HTR-8/SVneo (cell line): ENCODE measurements at regions not wholly inside any gene's neighbourhood (a gene's known extent, or its start where the extent isn't known, plus 50 kb on each side); places are given as distances from the start of the nearest gene placed in this dataset.
"Not testable (repeated sequence)": the region's sequence is repeated elsewhere in the genome, so short reads cannot be mapped to it uniquely, and the experiment has no call there.

Experiments
- DNase-seq: peaks from one replicate; pipeline ENCODE4 v3.0.0; 2011; ENCODE audit warnings: low spot score, mixed read lengths; ENCODE audit not compliant: insufficient read length
- FAIRE-seq: peaks from 2 replicates; lab custom pipeline; 2011; peaks lifted over from hg19 to GRCh38; lab: Jason Lieb, UNC

- FAIRE-seq, result no peak
- DNase-seq, result no peak
Observed at GRCh38 chr21:17105932-17106331, 406.9 kb upstream of the CXADR start.

GRCh38 chr21:17114045-17114444 is 398.8 kb upstream of the CXADR start:
- DNase-seq (no peak), FAIRE-seq (no peak)

- no peak for DNase-seq
- no peak for FAIRE-seq
Observed at GRCh38 chr21:17118638-17119384, 394.0 kb upstream of the CXADR start.

- FAIRE-seq (no peak), DNase-seq (no peak)
Observed at GRCh38 chr21:17119466-17120297, 393.2 kb upstream of the CXADR start.

GRCh38 chr21:17127395-17127794 is 385.4 kb upstream of the CXADR start:
- DNase-seq, FAIRE-seq: not testable (repeated sequence)

- FAIRE-seq, result no peak
- no peak for DNase-seq
Observed at GRCh38 chr21:17128132-17128531, 384.7 kb upstream of the CXADR start.

GRCh38 chr21:17139159-17139558 is 373.7 kb upstream of the CXADR start:
- DNase-seq, result not testable (repeated sequence)

GRCh38 chr21:17139696-17140095 is 373.1 kb upstream of the CXADR start:
- DNase-seq, result peak; percentile 23
- no peak for FAIRE-seq

More at GRCh38 chr21:17139159-17139558, 373.7 kb upstream of the CXADR start:
- not testable (repeated sequence) for FAIRE-seq

GRCh38 chr21:17146426-17146825 is 366.4 kb upstream of the CXADR start:
- no peak for FAIRE-seq
- no peak for DNase-seq

- FAIRE-seq (no peak), DNase-seq (no peak)
Observed at GRCh38 chr21:17159697-17160096, 353.1 kb upstream of the CXADR start.

GRCh38 chr21:17185674-17186073 is 327.2 kb upstream of the CXADR start:
- no peak for FAIRE-seq

GRCh38 chr21:17189963-17190362 is 322.9 kb upstream of the CXADR start:
- FAIRE-seq, result no peak

More at GRCh38 chr21:17185674-17186073, 327.2 kb upstream of the CXADR start:
- DNase-seq, result no peak

GRCh38 chr21:17191346-17191993 is 321.4 kb upstream of the CXADR start:
- no peak for FAIRE-seq
- DNase-seq, result no peak

More at GRCh38 chr21:17189963-17190362, 322.9 kb upstream of the CXADR start:
- no peak for DNase-seq

GRCh38 chr21:17195351-17195750 is 317.5 kb upstream of the CXADR start:
- FAIRE-seq (no peak), DNase-seq (no peak)

GRCh38 chr21:17195976-17196375 is 316.9 kb upstream of the CXADR start:
- FAIRE-seq, result no peak
- no peak for DNase-seq

GRCh38 chr21:17196623-17197022 is 316.2 kb upstream of the CXADR start:
- DNase-seq (no peak), FAIRE-seq (no peak)

- FAIRE-seq (no peak), DNase-seq (no peak)
Observed at GRCh38 chr21:17197996-17198395, 314.8 kb upstream of the CXADR start.

GRCh38 chr21:17200250-17200649 is 312.6 kb upstream of the CXADR start:
- DNase-seq (no peak), FAIRE-seq (no peak)

GRCh38 chr21:17201741-17202260 is 311.0 kb upstream of the CXADR start:
- DNase-seq, result no peak
- FAIRE-seq, result no peak

GRCh38 chr21:17214801-17215200 is 298.0 kb upstream of the CXADR start:
- FAIRE-seq (no peak), DNase-seq (no peak)
